ENCODE measurements at regions not wholly inside any gene's neighbourhood (a gene's known extent, or its start where the extent isn't known, plus 50 kb on each side); places are given as distances from the start of the nearest gene placed in this dataset.

GRCh38 chr13:108156749-108157148 is 58.6 kb downstream of the LIG4 start:
- Histone ChIP-seq H3K9ac (ENCODE audit: low read depth in 1 of 2, low read length in 2 of 2) (no peak overlapping the region), H3K27me3 (ENCODE audit: control insufficient read depth in 1 of 2, insufficient read depth in 2 of 2, low read length in 2 of 2) (no peaks in the 10 kb centered on the region), H3K36me3 (ENCODE audit: control insufficient read depth in 1 of 2, insufficient read depth in 2 of 2, low read length in 2 of 2) (no peaks in the 10 kb centered on the region), H3K27ac (ENCODE audit: low read depth, low read length) (no peak overlapping the region), H3K9me3 (ENCODE audit: control insufficient read depth in 1 of 2, low read length in 2 of 2) (peaks cover 5 to 16% of the 10 kb centered on the region in 2 donors), H3K4me3 (ENCODE audit: low read depth in 1 of 2, low read length in 2 of 2) (no peak overlapping the region), H3K4me1 (ENCODE audit: control insufficient read depth in 1 of 2, insufficient read depth in 2 of 2, low read length in 2 of 2) (peaks cover 3 to 5% of the 10 kb centered on the region in 2 donors)

GRCh38 chr13:108155185-108156106 is 59.9 kb downstream of the LIG4 start:
- Histone ChIP-seq H3K4me1 (ENCODE audit: control insufficient read depth in 1 of 2, insufficient read depth in 2 of 2, low read length in 2 of 2) (peaks cover 3 to 5% of the 10 kb centered on the region in 2 donors), H3K27ac (ENCODE audit: low read depth, low read length) (no peak overlapping the region), H3K4me3 (ENCODE audit: low read depth in 1 of 2, low read length in 2 of 2) (no peak overlapping the region), H3K9me3 (ENCODE audit: control insufficient read depth in 1 of 2, low read length in 2 of 2) (peaks cover 5 to 16% of the 10 kb centered on the region in 2 donors), H3K9ac (ENCODE audit: low read depth in 1 of 2, low read length in 2 of 2) (no peak overlapping the region), H3K36me3 (ENCODE audit: control insufficient read depth in 1 of 2, insufficient read depth in 2 of 2, low read length in 2 of 2) (no peaks in the 10 kb centered on the region), H3K27me3 (ENCODE audit: control insufficient read depth in 1 of 2, insufficient read depth in 2 of 2, low read length in 2 of 2) (no peaks in the 10 kb centered on the region)

DNA sequence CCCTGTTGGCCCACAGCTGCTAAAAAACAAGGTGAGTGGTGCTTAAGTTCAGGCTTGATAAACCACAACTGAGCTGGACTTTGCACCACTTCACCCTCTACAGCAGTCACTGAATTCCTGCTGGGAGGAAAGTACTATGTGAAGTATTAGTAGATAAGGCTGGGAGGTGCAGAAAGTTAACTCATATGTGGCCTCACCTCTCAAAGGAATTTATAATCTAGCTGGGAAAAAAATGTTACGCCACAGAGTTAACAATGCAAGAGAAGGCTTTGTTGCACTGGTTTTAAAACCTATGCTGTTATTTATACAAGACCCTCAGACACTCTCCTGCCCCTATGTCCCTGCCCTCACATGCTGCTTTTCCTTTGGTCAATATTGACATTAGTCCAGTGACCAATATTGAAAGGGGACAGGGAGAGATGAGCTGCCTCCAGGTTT is 60.9 kb downstream of the LIG4 start:
- Histone ChIP-seq H3K27ac (ENCODE audit: low read depth, low read length) (peak overlapping the region; percentile 37), H3K4me3 (ENCODE audit: low read depth in 1 of 2, low read length in 2 of 2) (peak overlapping the region; percentile 1 to 37), H3K36me3 (ENCODE audit: control insufficient read depth in 1 of 2, insufficient read depth in 2 of 2, low read length in 2 of 2) (no peaks in the 10 kb centered on the region), H3K4me1 (ENCODE audit: control insufficient read depth in 1 of 2, insufficient read depth in 2 of 2, low read length in 2 of 2) (peaks cover 3 to 5% of the 10 kb centered on the region in 2 donors), H3K27me3 (ENCODE audit: control insufficient read depth in 1 of 2, insufficient read depth in 2 of 2, low read length in 2 of 2) (no peaks in the 10 kb centered on the region), H3K9me3 (ENCODE audit: control insufficient read depth in 1 of 2, low read length in 2 of 2) (peaks cover 5 to 16% of the 10 kb centered on the region in 2 donors), H3K9ac (ENCODE audit: low read depth in 1 of 2, low read length in 2 of 2) (no peak overlapping the region)

- H3K4me3 ChIP-seq (ENCODE audit: low read depth in 1 of 2, low read length in 2 of 2), result no peak overlapping the region
- H3K36me3 ChIP-seq (ENCODE audit: control insufficient read depth in 1 of 2, insufficient read depth in 2 of 2, low read length in 2 of 2), result no peaks in the 10 kb centered on the region
- H3K4me1 ChIP-seq (ENCODE audit: control insufficient read depth in 1 of 2, insufficient read depth in 2 of 2, low read length in 2 of 2), result no peaks in the 10 kb centered on the region
- H3K9ac ChIP-seq (ENCODE audit: low read depth in 1 of 2, low read length in 2 of 2), result no peak overlapping the region
- no peaks in the 10 kb centered on the region for H3K9me3 ChIP-seq (ENCODE audit: control insufficient read depth in 1 of 2, low read length in 2 of 2)
- H3K27ac ChIP-seq (ENCODE audit: low read depth, low read length), result no peak overlapping the region
- no peaks in the 10 kb centered on the region for H3K27me3 ChIP-seq (ENCODE audit: control insufficient read depth in 1 of 2, insufficient read depth in 2 of 2, low read length in 2 of 2)
Measured at GRCh38 chr13:108146642-108147041, 68.7 kb downstream of the LIG4 start.

GRCh38 chr13:108142702-108143436 is 72.5 kb downstream of the LIG4 start:
- H3K27ac ChIP-seq (ENCODE audit: low read depth, low read length), result no peak overlapping the region
- H3K4me1 ChIP-seq (ENCODE audit: control insufficient read depth in 1 of 2, insufficient read depth in 2 of 2, low read length in 2 of 2), result no peaks in the 10 kb centered on the region
- H3K9me3 ChIP-seq (ENCODE audit: control insufficient read depth in 1 of 2, low read length in 2 of 2), result no peaks in the 10 kb centered on the region
- no peak overlapping the region for H3K9ac ChIP-seq (ENCODE audit: low read depth in 1 of 2, low read length in 2 of 2)
- H3K27me3 ChIP-seq (ENCODE audit: control insufficient read depth in 1 of 2, insufficient read depth in 2 of 2, low read length in 2 of 2), result no peaks in the 10 kb centered on the region
- no peak overlapping the region for H3K4me3 ChIP-seq (ENCODE audit: low read depth in 1 of 2, low read length in 2 of 2)
- H3K36me3 ChIP-seq (ENCODE audit: control insufficient read depth in 1 of 2, insufficient read depth in 2 of 2, low read length in 2 of 2), result no peaks in the 10 kb centered on the region

DNA sequence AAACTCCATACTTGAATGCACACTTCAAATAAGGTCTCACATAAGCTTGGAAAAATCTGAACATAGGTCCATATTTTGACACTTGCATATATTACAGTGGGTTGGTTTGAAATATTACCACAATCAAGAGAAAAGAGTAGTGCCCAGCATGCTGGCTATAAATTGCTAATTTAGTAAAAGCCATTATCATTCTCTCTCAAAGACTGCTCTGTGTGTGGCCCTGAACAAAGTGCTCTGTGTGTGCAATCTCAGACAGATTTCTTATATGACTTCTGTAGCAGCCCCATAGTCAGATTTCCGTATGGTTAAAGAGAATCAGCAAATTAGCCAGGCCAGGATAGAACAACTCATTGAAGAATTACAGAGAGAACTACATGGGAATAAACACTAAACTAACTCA is 78.2 kb downstream of the LIG4 start:
- H3K9me3 ChIP-seq (ENCODE audit: control insufficient read depth in 1 of 2, low read length in 2 of 2), result no peaks in the 10 kb centered on the region
- H3K9ac ChIP-seq (ENCODE audit: low read depth in 1 of 2, low read length in 2 of 2), result no peak overlapping the region
- H3K4me3 ChIP-seq (ENCODE audit: low read depth in 1 of 2, low read length in 2 of 2), result no peak overlapping the region
- H3K27ac ChIP-seq (ENCODE audit: low read depth, low read length), result no peak overlapping the region
- no peaks in the 10 kb centered on the region for H3K27me3 ChIP-seq (ENCODE audit: control insufficient read depth in 1 of 2, insufficient read depth in 2 of 2, low read length in 2 of 2)
- no peaks in the 10 kb centered on the region for H3K36me3 ChIP-seq (ENCODE audit: control insufficient read depth in 1 of 2, insufficient read depth in 2 of 2, low read length in 2 of 2)
- H3K4me1 ChIP-seq (ENCODE audit: control insufficient read depth in 1 of 2, insufficient read depth in 2 of 2, low read length in 2 of 2), result no peaks in the 10 kb centered on the region

- Histone ChIP-seq H3K9me3 (ENCODE audit: control insufficient read depth in 1 of 2, low read length in 2 of 2) (no peaks in the 10 kb centered on the region), H3K9ac (ENCODE audit: low read depth in 1 of 2, low read length in 2 of 2) (no peak overlapping the region), H3K4me3 (ENCODE audit: low read depth in 1 of 2, low read length in 2 of 2) (no peak overlapping the region), H3K27ac (ENCODE audit: low read depth, low read length) (no peak overlapping the region), H3K36me3 (ENCODE audit: control insufficient read depth in 1 of 2, insufficient read depth in 2 of 2, low read length in 2 of 2) (no peaks in the 10 kb centered on the region), H3K27me3 (ENCODE audit: control insufficient read depth in 1 of 2, insufficient read depth in 2 of 2, low read length in 2 of 2) (no peaks in the 10 kb centered on the region), H3K4me1 (ENCODE audit: control insufficient read depth in 1 of 2, insufficient read depth in 2 of 2, low read length in 2 of 2) (no peaks in the 10 kb centered on the region)
Measured at GRCh38 chr13:108127406-108127805, 87.9 kb downstream of the LIG4 start.

GRCh38 chr13:108126056-108126455 is 89.3 kb downstream of the LIG4 start:
- H3K36me3 ChIP-seq (ENCODE audit: control insufficient read depth in 1 of 2, insufficient read depth in 2 of 2, low read length in 2 of 2), result no peaks in the 10 kb centered on the region
- H3K27me3 ChIP-seq (ENCODE audit: control insufficient read depth in 1 of 2, insufficient read depth in 2 of 2, low read length in 2 of 2), result no peaks in the 10 kb centered on the region
- H3K27ac ChIP-seq (ENCODE audit: low read depth, low read length), result no peak overlapping the region
- H3K9me3 ChIP-seq (ENCODE audit: control insufficient read depth in 1 of 2, low read length in 2 of 2), result no peaks in the 10 kb centered on the region
- no peak overlapping the region for H3K4me3 ChIP-seq (ENCODE audit: low read depth in 1 of 2, low read length in 2 of 2)
- no peak overlapping the region for H3K9ac ChIP-seq (ENCODE audit: low read depth in 1 of 2, low read length in 2 of 2)
- H3K4me1 ChIP-seq (ENCODE audit: control insufficient read depth in 1 of 2, insufficient read depth in 2 of 2, low read length in 2 of 2), result no peaks in the 10 kb centered on the region

DNA sequence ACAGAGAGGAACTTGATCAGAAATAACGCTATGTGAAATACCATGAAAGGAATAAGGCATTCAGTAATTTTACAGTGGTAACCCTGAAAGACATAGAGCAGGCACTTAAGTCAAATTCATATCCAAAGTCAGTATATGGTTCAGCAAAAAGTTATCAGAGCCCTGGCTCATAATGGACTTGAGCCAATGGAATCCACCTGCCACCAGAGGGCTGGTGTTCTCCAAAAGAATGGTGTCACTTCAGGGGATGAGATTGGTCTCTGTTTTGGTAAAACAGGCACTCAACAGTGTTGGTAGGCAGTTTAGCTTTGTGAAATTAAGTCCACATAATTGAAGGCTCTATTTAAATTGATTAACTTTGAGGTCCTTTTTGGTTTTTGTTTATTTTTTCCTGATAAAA is 93.9 kb downstream of the LIG4 start:
- no peaks in the 10 kb centered on the region for H3K27me3 ChIP-seq (ENCODE audit: control insufficient read depth in 1 of 2, insufficient read depth in 2 of 2, low read length in 2 of 2)
- no peaks in the 10 kb centered on the region for H3K9me3 ChIP-seq (ENCODE audit: control insufficient read depth in 1 of 2, low read length in 2 of 2)
- no peak overlapping the region for H3K27ac ChIP-seq (ENCODE audit: low read depth, low read length)
- H3K4me1 ChIP-seq (ENCODE audit: control insufficient read depth in 1 of 2, insufficient read depth in 2 of 2, low read length in 2 of 2), result peaks cover 0 to 6% of the 10 kb centered on the region in 2 donors
- no peak overlapping the region for H3K9ac ChIP-seq (ENCODE audit: low read depth in 1 of 2, low read length in 2 of 2)
- H3K36me3 ChIP-seq (ENCODE audit: control insufficient read depth in 1 of 2, insufficient read depth in 2 of 2, low read length in 2 of 2), result no peaks in the 10 kb centered on the region
- no peak overlapping the region for H3K4me3 ChIP-seq (ENCODE audit: low read depth in 1 of 2, low read length in 2 of 2)

GRCh38 chr13:108120856-108121255 is 94.5 kb downstream of the LIG4 start:
- Histone ChIP-seq H3K27me3 (ENCODE audit: control insufficient read depth in 1 of 2, insufficient read depth in 2 of 2, low read length in 2 of 2) (no peaks in the 10 kb centered on the region), H3K27ac (ENCODE audit: low read depth, low read length) (no peak overlapping the region), H3K9ac (ENCODE audit: low read depth in 1 of 2, low read length in 2 of 2) (no peak overlapping the region), H3K4me3 (ENCODE audit: low read depth in 1 of 2, low read length in 2 of 2) (no peak overlapping the region), H3K4me1 (ENCODE audit: control insufficient read depth in 1 of 2, insufficient read depth in 2 of 2, low read length in 2 of 2) (peaks cover 0 to 6% of the 10 kb centered on the region in 2 donors), H3K9me3 (ENCODE audit: control insufficient read depth in 1 of 2, low read length in 2 of 2) (no peaks in the 10 kb centered on the region), H3K36me3 (ENCODE audit: control insufficient read depth in 1 of 2, insufficient read depth in 2 of 2, low read length in 2 of 2) (no peaks in the 10 kb centered on the region)

Data from duodenal mucosa (tissue), 2 donors.